Stimulated activated memory B cell treated with anti-CD40 and anti-IgM and Interleukin-4, amounts not matched to agents 10 μg/mL and 1 μg/mL and 100 μg/mL, for 72 hours (primary cell): ENCODE measurements at regions not wholly inside any gene's neighbourhood (a gene's known extent, or its start where the extent isn't known, plus 50 kb on each side); places are given as distances from the start of the nearest gene placed in this dataset.
"Not testable (repeated sequence)": the region's sequence is repeated elsewhere in the genome, so short reads cannot be mapped to it uniquely, and the experiment has no call there.

ENCODE experiments used
- ATAC-seq: fragments of 150-1000 bp; cut with Tn5 transposase; 2 replicates; pipeline ENCODE4 v1.10.0; 2021
- H3K27ac Mint-ChIP-seq: one replicate; pipeline ENCODE4 v1.8.0; 2022; ENCODE audit warnings: mild to moderate bottlenecking, mixed read lengths
- H3K27me3 Mint-ChIP-seq: one replicate; pipeline ENCODE4 v1.8.0; 2022; ENCODE audit warnings: mixed read lengths
- H3K36me3 Mint-ChIP-seq: one replicate; pipeline ENCODE4 v1.8.0; 2022; ENCODE audit warnings: mixed read lengths
- H3K4me1 Mint-ChIP-seq: one replicate; pipeline ENCODE4 v1.8.0; 2022; ENCODE audit warnings: mixed read lengths
- H3K4me3 Mint-ChIP-seq: one replicate; pipeline ENCODE4 v1.8.0; 2022; ENCODE audit warnings: mild to moderate bottlenecking, moderate library complexity, mixed read lengths
- H3K9me3 Mint-ChIP-seq: one replicate; pipeline ENCODE4 v1.8.0; 2022; ENCODE audit warnings: mixed read lengths

DNA sequence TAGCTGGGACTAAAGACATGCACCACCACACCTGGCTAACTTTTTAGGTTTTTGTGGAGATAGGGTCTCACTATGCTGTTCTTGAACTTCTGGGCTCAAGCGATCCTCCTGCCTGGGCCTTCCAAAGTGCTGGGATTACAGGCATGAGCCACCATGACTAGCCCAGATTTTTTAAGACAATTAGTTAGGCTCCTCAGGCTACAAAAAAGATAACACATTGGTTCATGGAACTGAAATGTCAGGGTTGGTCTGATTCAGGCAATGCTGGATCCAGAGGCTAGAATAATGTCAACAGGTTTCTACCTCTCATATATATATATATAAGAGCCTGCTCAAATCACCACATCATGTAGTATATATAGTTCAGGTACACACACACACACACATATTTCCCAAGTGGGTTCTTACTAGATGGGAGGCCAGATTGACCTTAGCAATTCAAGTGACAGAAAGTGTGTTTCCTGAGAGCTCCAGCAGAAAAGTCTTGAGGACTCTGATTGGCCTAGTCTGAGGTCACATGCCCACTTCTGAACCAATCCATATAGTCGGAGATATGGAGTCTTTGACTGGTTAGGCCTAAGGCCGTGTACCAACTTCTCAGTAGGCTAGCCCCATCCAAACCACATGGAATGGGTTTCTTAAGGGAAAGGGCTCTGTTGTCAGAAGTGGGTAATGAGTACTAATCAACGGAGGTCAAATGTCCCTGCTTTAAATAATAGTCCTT, 72.6 kb upstream of the LAPTM4A start:
- ATAC-seq, result no peak
- Mint-ChIP-seq H3K36me3 (no peaks in the 10 kb centered on the region), H3K27me3 (no peaks in the 10 kb centered on the region), H3K4me1 (no peaks in the 10 kb centered on the region), H3K9me3 (peaks cover 4% of the 10 kb centered on the region), H3K27ac (no peak overlapping the region), H3K4me3 (no peak overlapping the region)

DNA sequence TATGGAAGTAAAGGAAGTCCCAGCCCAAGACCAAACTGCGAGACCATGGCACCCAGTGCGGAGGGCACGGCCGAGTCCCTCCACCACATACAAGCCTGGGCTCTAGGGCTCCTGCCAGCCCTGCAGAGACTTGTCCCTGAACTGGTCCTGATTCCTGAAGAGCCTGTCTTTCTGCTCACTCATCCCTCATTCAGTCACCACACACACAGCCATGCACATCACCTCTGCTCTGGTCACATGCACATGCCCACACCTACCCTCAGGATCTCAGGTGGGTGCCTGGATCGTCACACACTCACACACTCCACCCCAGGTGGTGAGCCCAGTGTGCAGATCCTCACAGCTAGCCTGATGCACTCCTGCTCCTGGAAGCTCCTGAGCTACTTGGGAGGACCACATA, 71.4 kb upstream of the LAPTM4A start:
- Mint-ChIP-seq H3K4me3 (no peak overlapping the region), H3K27ac (no peak overlapping the region), H3K9me3 (peaks cover 4% of the 10 kb centered on the region), H3K27me3 (peaks cover 2% of the 10 kb centered on the region), H3K36me3 (no peaks in the 10 kb centered on the region), H3K4me1 (no peaks in the 10 kb centered on the region)
- peak; percentile 26 for ATAC-seq

DNA sequence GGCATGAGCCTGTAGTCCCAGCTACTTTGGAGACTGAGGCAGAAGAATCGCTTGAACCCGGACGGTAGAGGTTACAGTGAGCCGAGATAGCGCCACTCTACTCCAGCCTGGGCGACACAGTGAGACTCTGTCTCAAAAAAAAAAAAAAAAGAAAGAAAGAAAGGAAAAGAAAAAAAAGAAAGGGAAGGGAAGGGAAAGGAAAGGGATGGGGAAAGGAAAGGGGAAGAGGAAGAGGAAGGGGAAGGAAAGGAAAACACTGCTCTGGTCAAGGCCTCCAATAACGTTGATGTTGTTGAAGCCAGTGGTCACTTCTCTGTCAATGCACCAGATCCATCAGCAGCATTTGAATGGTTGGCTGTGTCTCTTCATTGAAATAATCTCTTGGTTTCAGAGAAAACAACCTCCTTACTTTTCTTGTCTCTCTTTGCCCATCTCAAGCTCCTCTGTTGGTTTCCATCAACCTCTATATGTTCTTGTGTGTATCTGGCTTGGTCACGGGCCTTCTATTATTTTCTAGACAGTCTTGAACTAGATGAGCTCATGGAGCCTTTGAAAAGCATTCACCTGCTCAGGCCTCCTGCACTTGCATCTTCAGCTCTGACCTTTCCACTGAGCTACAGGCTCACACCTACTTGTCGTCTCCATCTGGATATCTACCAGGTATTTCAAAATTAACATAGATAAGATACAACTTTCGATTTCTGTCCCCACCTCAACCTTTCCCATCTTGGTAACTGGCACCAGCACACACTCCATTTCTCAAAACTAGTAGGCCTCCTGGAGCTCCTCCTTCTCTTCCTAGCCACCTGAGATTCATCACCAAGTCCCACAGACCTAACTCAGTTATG, 69.4 kb upstream of the LAPTM4A start:
- no peak overlapping the region for H3K27ac Mint-ChIP-seq
- peaks cover 9% of the 10 kb centered on the region for H3K27me3 Mint-ChIP-seq
- no peaks in the 10 kb centered on the region for H3K36me3 Mint-ChIP-seq
- ATAC-seq, result no peak
- H3K4me1 Mint-ChIP-seq, result no peaks in the 10 kb centered on the region
- H3K4me3 Mint-ChIP-seq, result no peak overlapping the region
- peaks cover 4% of the 10 kb centered on the region for H3K9me3 Mint-ChIP-seq

DNA sequence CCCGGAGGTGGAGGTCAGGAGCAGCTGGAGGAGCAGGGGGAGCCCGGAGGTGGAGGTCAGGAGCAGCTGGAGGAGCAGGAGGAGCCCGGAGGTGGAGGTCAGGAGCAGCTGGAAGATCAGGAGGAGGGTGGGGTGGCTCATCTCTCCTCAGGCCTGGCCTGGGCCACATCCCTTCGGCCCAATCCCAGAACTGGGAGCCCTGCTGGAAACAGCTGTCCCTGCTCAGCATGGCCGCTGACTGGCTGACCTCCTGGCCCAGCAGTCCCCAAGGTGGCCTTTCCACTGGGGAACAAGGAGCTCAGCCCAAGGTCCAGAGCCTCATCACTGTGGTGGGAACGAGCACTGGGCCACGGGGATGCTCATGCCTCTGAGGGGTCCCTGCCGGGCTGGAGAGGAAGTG, 66.6 kb upstream of the LAPTM4A start:
- no peaks in the 10 kb centered on the region for H3K36me3 Mint-ChIP-seq
- no peak overlapping the region for H3K27ac Mint-ChIP-seq
- no peak overlapping the region for H3K4me3 Mint-ChIP-seq
- ATAC-seq, result no peak
- H3K27me3 Mint-ChIP-seq, result peaks cover 19% of the 10 kb centered on the region
- H3K9me3 Mint-ChIP-seq, result peaks cover 4% of the 10 kb centered on the region
- H3K4me1 Mint-ChIP-seq, result no peaks in the 10 kb centered on the region

DNA sequence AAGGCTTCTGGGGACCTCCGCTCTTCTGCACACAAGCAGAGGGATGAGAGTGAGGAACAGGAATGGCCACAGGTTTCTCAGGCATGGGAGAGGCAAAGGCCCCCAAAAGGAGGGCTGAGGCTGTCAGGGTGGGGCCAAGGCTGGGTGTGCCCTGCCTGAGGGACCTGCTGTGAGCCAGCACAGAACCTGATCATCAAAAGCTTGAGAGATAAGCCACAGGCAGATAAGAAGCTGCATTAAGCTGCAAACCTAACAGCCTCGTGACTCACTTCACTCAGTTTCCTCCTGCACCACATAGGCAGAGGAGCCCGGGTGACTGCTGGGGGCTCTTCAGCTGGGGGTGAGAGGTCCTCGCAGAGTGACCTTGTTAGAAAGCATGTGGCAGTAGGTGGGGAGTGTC, 64.5 kb upstream of the LAPTM4A start:
- no peak overlapping the region for H3K27ac Mint-ChIP-seq
- H3K4me3 Mint-ChIP-seq, result no peak overlapping the region
- ATAC-seq, result no peak
- peaks cover 31% of the 10 kb centered on the region for H3K27me3 Mint-ChIP-seq
- no peaks in the 10 kb centered on the region for H3K36me3 Mint-ChIP-seq
- peaks cover 4% of the 10 kb centered on the region for H3K9me3 Mint-ChIP-seq
- H3K4me1 Mint-ChIP-seq, result no peaks in the 10 kb centered on the region

DNA sequence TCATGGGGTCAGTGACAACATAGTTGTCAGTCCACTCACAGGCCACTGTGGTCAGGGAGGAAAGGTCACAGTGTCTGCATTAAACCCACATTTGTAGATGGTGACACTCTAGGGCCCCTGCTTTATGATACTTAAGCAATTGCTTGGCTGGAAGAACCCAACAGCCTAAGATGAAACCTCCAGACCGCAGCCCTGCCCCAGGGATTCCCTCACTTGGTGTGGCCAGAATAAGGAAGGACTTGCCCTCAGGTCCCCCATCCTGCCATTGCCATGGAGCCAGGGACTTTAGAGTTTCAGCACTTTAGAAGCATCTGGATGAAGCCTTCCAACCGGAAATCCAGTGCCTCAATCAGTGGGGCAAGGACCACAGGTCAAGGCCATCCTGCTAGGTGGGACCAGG, 63.9 kb upstream of the LAPTM4A start:
- Mint-ChIP-seq H3K36me3 (peaks cover 2% of the 10 kb centered on the region), H3K9me3 (peaks cover 4% of the 10 kb centered on the region), H3K27me3 (peaks cover 36% of the 10 kb centered on the region), H3K4me1 (no peaks in the 10 kb centered on the region), H3K4me3 (no peak overlapping the region), H3K27ac (no peak overlapping the region)
- ATAC-seq, result no peak

DNA sequence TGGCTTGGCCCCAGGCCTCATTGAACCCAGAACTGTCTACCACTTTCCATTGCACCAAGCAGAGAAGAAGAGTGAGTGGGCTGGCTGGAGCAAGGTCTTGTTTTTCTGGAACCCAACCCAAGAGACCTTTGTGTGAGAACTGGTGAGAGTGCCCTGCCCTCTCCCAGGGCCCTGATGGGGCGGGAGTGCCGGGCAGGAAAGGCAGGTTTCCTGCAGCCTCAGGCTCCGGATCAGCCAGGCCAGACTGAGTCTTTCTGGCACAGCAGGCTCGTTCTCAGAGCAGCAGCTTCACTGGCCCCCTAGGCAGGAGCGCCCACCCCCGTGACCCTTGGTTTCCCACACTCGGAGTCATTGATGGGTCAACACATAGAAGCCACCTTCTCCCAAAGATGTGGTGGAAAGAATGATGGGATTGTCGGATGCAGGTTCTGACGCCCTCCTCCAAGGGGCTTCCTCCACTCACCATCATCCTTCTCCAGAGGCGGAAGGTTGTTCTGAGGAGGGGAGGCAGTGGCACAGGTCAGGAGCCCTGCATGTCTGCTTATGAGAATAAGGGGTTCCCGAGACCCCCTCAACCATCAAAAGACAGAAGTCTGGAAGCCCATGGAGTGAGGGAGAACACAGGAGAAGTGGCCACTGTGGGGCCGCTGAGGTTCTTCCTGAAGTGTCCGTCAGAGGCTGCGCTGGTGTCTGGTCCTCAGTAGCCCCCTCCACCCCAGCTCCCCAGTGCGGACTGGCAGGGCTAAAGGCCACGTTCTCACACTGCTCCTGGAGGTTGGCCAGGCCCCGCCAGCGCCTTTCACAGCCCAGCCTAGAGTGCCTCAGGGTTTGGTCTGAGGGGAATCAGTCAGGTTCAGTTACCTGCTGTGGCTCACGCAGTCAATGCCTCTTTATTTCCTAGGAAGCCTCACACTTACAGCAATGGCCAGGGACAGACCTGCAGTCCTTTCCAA, 62.8 kb upstream of the LAPTM4A start:
- no peak for ATAC-seq
- Mint-ChIP-seq H3K27me3 (peaks cover 44% of the 10 kb centered on the region), H3K9me3 (no peaks in the 10 kb centered on the region), H3K27ac (no peak overlapping the region), H3K4me3 (no peak overlapping the region), H3K4me1 (no peaks in the 10 kb centered on the region), H3K36me3 (peaks cover 7% of the 10 kb centered on the region)

DNA sequence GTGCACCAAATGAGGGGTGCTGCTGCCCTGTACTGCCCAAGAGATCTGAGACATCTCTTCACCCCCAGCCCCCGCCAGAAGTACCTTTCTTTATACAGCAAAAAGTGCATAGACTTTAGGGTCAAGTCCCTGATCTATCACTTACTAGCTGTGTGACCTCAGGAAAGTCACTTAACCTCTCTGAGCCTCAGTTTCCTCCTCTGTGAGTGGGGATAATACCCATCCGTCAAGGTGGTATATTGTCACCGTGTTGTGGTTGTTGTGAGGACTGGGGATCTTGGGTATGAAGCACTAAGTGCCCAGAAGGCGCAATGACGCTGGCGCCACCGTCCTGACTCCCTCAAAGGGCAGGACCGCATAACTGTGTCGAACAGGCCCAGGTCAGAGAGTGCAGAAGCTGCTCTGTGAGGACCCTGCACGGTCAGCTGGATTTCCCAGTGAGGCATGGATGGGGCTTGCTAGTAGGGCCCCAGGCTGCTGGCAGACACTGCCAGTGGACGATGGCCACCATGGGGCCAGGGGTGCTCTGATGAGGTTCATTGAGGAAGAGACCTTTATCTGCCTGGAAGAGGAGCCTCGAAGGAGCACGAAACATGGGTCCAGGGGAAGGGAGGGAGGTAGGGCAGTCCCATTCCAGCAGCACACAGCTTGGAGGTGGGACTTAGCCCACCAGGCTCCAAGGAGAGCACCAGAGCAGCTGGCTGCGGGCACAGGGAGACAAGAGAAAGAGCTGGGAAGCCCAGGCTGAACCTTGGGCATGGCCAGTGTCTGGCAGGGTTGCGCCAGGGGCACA, 61.8 kb upstream of the LAPTM4A start:
- Mint-ChIP-seq H3K9me3 (no peaks in the 10 kb centered on the region), H3K27me3 (peaks cover 54% of the 10 kb centered on the region), H3K27ac (no peak overlapping the region), H3K36me3 (peaks cover 7% of the 10 kb centered on the region), H3K4me1 (no peaks in the 10 kb centered on the region), H3K4me3 (no peak overlapping the region)
- no peak for ATAC-seq

DNA sequence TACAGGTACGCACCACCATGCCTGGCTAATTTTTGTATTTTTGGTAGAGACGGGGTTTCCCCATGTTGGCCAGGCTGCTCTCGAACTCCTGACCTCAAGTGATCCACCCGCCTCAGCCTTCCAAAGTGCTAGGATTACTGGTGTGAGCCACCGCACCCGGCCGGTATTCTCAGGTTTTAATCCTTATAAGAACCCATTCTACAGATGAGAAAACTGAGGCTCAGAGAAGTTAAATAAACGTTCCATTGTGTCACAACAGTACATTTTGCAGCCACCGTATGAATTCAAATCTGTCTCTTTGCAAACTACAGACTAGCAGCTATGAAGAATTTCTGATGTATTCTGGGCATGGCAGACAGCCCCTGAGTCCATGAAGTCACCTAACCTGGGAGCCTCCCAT, 60.9 kb upstream of the LAPTM4A start:
- not testable (repeated sequence) for H3K27ac Mint-ChIP-seq, H3K4me3 Mint-ChIP-seq, H3K9me3 Mint-ChIP-seq, ATAC-seq, H3K4me1 Mint-ChIP-seq, H3K36me3 Mint-ChIP-seq
- peaks cover 55% of the 10 kb centered on the region for H3K27me3 Mint-ChIP-seq

DNA sequence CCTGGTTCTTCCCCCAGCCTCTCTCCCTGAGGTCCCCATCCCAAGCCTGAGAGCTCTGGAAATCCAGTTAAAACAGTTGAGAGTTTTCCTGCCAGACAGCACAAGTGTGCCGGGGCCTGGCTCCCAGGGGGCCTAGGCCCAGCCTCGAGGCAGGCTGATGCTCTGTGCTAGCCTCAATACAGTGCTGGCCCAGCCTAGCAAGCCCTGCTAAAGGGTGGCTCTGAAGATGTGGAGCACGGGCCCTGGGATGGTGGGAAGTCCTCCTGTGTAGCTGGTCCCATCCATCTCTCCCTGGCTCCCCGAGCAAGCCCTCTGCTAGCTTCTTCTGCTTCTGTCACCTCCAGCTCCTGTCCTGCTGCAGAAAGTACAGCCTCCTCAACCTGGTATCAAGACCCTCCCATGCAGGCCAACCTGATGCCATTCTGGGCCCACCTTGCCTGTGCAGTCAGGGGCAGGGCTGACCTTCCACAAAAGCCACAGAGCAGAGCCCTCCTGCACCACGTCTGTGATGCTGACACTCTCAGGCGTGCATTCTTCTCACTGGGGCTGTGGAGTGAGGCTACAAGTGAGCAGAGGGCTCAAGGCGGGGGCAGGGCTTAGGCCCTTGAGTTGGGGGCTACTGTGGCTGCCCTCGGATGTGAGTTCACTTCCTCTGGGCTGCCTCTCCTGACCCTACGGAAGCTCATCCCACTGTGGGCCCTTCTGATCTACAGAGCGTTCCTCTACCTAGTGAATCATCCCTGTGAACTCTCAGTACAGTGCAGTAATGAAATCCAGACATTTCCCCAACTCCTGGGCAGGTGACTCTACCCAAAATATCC, 60.1 kb upstream of the LAPTM4A start:
- Mint-ChIP-seq H3K27me3 (peaks cover 62% of the 10 kb centered on the region), H3K4me3 (no peak overlapping the region), H3K36me3 (peaks cover 7% of the 10 kb centered on the region), H3K9me3 (no peaks in the 10 kb centered on the region), H3K27ac (no peak overlapping the region), H3K4me1 (no peaks in the 10 kb centered on the region)
- ATAC-seq, result peak; percentile 40

DNA sequence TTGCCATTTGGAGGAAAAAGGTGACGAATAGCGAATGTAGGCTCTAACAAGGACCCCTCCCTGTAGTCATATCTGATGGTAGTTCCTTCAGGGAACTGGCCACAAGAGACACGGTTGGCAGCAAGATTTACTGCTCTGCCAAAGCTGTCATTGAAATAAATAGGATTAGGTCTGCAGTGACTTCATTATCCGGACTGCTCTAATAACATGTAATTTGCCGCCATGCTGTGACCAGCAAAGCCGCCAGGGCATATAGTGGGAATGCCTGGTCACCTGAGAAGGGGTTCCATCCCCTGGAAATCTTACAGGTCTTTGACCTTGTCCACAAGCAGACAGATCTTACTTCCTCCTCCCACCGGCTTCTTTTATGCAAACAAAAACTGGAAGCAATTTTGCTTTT, 59.4 kb upstream of the LAPTM4A start:
- H3K27me3 Mint-ChIP-seq, result peaks cover 68% of the 10 kb centered on the region
- peaks cover 7% of the 10 kb centered on the region for H3K36me3 Mint-ChIP-seq
- no peaks in the 10 kb centered on the region for H3K4me1 Mint-ChIP-seq
- no peak overlapping the region for H3K4me3 Mint-ChIP-seq
- ATAC-seq, result no peak
- no peak overlapping the region for H3K27ac Mint-ChIP-seq
- no peaks in the 10 kb centered on the region for H3K9me3 Mint-ChIP-seq

DNA sequence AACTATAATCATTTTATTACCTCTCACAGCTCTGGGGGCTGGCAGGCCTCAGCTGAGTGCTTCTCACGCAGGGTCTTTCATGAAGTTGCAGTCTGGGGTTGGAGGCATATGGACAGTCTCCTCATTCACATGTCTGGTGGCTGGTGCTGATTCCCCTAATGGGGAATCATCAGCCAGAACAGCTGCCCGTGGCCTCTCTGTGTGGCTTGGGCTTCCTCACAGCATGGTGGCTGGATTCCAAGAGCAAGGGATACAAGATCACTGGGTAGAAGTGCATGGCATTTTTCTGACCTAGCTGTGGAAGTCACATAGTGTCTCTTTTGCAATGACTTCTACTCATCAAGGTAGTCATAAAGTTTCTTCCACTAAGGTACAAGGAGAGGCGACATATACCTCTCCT, 59.0 kb upstream of the LAPTM4A start:
- H3K27me3 Mint-ChIP-seq, result peaks cover 73% of the 10 kb centered on the region
- no peaks in the 10 kb centered on the region for H3K4me1 Mint-ChIP-seq
- no peak overlapping the region for H3K27ac Mint-ChIP-seq
- no peaks in the 10 kb centered on the region for H3K9me3 Mint-ChIP-seq
- peaks cover 7% of the 10 kb centered on the region for H3K36me3 Mint-ChIP-seq
- no peak overlapping the region for H3K4me3 Mint-ChIP-seq
- no peak for ATAC-seq

DNA sequence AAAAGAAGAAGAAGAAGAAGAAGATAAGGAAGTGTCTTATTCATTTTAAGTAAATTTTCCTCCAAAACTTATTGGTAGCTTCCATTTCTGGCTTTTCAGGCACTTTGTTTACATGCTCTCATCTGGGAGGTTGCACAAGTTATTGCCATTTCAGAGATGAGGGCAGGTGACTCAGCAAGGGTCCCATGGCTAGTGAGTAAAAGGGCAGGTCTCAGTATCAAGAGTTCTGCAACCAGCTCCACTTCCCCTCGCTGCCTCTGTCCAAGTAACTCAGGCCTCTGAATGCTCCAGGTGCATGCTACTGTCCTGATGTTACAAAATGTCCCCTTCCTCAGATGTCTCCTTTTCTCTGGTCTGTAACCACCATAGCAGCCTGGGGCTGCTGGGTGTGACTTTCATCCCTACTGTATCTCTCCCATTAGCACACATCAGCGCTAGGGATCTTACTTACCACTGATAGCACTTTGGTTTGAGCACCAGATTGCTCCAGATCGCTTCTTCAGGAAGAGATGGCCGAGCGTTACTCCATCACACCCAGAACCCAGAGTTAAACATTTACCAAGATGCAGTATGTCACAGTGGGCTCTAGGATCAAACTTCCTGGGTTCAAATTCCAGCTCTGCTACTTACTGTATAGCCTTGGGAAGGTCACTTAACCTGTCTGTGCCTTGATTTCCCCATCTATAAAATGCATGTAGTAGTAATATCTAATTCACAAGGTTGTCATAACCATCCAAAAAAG, 57.4 kb upstream of the LAPTM4A start:
- Mint-ChIP-seq H3K4me3 (no peak overlapping the region), H3K27ac (no peak overlapping the region), H3K27me3 (peaks cover 81% of the 10 kb centered on the region), H3K36me3 (peaks cover 7% of the 10 kb centered on the region), H3K9me3 (no peaks in the 10 kb centered on the region), H3K4me1 (no peaks in the 10 kb centered on the region)
- ATAC-seq, result no peak
